HG03469 (cell line): ENCODE measurements at regions not wholly inside any gene's neighbourhood (a gene's known extent, or its start where the extent isn't known, plus 50 kb on each side); places are given as distances from the start of the nearest gene placed in this dataset.

Experiments
- ATAC-seq: cut with Tn5 transposase; IDR thresholded peaks from one replicate; pipeline ENCODE4 v1.9.1; 2021; ENCODE audit warnings: mild to moderate bottlenecking, moderate library complexity, moderate number of reproducible peaks; ENCODE audit not compliant: unreplicated experiment

GRCh38 chr7:47149208-47149839 is 432.6 kb downstream of the TNS3 start:
- peak; percentile 59 for ATAC-seq

- ATAC-seq = no peak
Observed at GRCh38 chr7:47148536-47149207, 433.2 kb downstream of the TNS3 start.

- ATAC-seq = no peak
Observed at GRCh38 chr7:47147213-47147631, 434.7 kb downstream of the TNS3 start.

GRCh38 chr7:47145982-47146381 is 435.9 kb downstream of the TNS3 start:
- ATAC-seq = no peak

- ATAC-seq = no peak
Observed at GRCh38 chr7:47145186-47145725, 436.7 kb downstream of the TNS3 start.

GRCh38 chr7:47143339-47143738 is 438.6 kb downstream of the TNS3 start:
- ATAC-seq = no peak

- ATAC-seq = no peak
Observed at GRCh38 chr7:47142867-47143175, 439.1 kb downstream of the TNS3 start.

GRCh38 chr7:47142169-47142866 is 439.6 kb downstream of the TNS3 start:
- no peak for ATAC-seq

- no peak for ATAC-seq
Observed at GRCh38 chr7:47132471-47132870, 449.4 kb downstream of the TNS3 start.

- no peak for ATAC-seq
Observed at GRCh38 chr7:47128700-47129099, 453.2 kb downstream of the TNS3 start.

- no peak for ATAC-seq
Observed at GRCh38 chr7:47125529-47125928, 456.4 kb downstream of the TNS3 start.

GRCh38 chr7:47119261-47119865 is 462.5 kb downstream of the TNS3 start:
- no peak for ATAC-seq

GRCh38 chr7:47104206-47104549 is 477.7 kb downstream of the TNS3 start:
- ATAC-seq = no peak

GRCh38 chr7:47103498-47104205 is 478.3 kb downstream of the TNS3 start:
- no peak for ATAC-seq

- ATAC-seq = no peak
Observed at GRCh38 chr7:47102331-47102841, 479.5 kb downstream of the TNS3 start.

GRCh38 chr7:47100817-47101435 is 481.0 kb downstream of the TNS3 start:
- peak; percentile 50 for ATAC-seq

- no peak for ATAC-seq
Observed at GRCh38 chr7:47100148-47100816, 481.6 kb downstream of the TNS3 start.

- ATAC-seq = no peak
Observed at GRCh38 chr7:47097431-47097830, 484.5 kb downstream of the TNS3 start.

GRCh38 chr7:47095946-47096345 is 486.0 kb downstream of the TNS3 start:
- no peak for ATAC-seq

- no peak for ATAC-seq
Observed at GRCh38 chr7:47094462-47094861, 487.4 kb downstream of the TNS3 start.
